ENCODE measurements at regions not wholly inside any gene's neighbourhood (a gene's known extent, or its start where the extent isn't known, plus 50 kb on each side); places are given as distances from the start of the nearest gene placed in this dataset.
"Not testable (repeated sequence)": the region's sequence is repeated elsewhere in the genome, so short reads cannot be mapped to it uniquely, and the experiment has no call there.

- not testable (repeated sequence) for DNase-seq (ENCODE audit: low spot score)
These were observed 233.5 kb downstream of the SHCBP1 start for GRCh38 chr16:46387720-46388119.

- DNase-seq (ENCODE audit: low spot score): not testable (repeated sequence)
These were observed 234.2 kb downstream of the SHCBP1 start for GRCh38 chr16:46386805-46387620.

- peak; percentile 16 for DNase-seq (ENCODE audit: low spot score)
These were observed 234.9 kb downstream of the SHCBP1 start for GRCh38 chr16:46386110-46386771.

- peak; percentile 36 for DNase-seq (ENCODE audit: low spot score)
These were observed 236.7 kb downstream of the SHCBP1 start for GRCh38 chr16:46384285-46385061.

GRCh38 chr16:46383581-46383980 lies 237.6 kb downstream of the SHCBP1 start:
- DNase-seq (ENCODE audit: low spot score): not testable (repeated sequence)

GRCh38 chr16:46382791-46383541 lies 238.2 kb downstream of the SHCBP1 start:
- DNase-seq (ENCODE audit: low spot score): peak; percentile 18

- DNase-seq (ENCODE audit: low spot score): not testable (repeated sequence)
These were observed 239.1 kb downstream of the SHCBP1 start for GRCh38 chr16:46382079-46382478.

- DNase-seq (ENCODE audit: low spot score): not testable (repeated sequence)
These were observed 239.8 kb downstream of the SHCBP1 start for GRCh38 chr16:46381344-46381743.
